AG08395 (cell line): ENCODE measurements at regions not wholly inside any gene's neighbourhood (a gene's known extent, or its start where the extent isn't known, plus 50 kb on each side); places are given as distances from the start of the nearest gene placed in this dataset.
"Not testable (repeated sequence)": the region's sequence is repeated elsewhere in the genome, so short reads cannot be mapped to it uniquely, and the experiment has no call there.

Experiments
- DNase-seq: peaks from one replicate; pipeline ENCODE4 v3.0.0; 2012; ENCODE audit warnings: mixed read lengths, low spot score

DNA sequence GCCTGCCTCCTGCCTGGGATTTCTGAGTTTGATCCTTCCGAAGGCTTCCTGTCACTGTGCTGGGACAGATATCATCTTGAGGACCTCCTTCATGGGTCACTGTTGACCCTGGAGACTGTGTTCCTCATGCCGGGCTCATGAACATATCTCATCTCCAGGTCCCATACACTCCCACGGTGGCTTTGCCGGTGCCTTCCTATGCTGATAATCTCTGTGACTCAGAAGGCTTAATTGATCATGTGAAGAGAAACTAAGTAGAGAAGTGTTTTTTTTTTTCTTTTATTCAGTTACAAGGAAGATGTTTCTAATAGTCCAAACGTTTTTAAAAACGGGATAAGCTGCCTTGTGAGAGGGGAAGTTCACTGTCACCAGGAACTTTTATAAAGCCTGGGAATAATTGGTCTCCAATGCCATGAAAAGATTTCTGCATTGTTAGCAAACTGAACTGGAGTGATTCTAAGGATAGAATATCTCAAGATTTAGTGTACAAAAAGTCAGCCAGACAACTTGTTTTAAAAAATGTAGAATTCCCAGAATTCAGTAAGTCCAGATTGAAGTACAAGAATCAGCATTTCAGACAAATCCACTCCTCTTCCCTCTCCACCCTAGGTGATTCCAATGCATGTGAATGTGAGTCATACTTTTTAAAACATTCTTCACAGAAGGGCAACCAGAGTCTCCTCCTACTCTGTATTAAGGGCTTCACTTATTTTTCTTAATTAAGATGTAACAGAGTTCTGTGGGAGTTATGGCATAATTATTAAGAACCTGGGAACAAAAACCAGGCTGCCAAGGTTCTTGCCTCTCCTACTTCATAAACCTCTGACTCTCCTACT, 139.8 kb upstream of the LGR5 start:
- no peak for DNase-seq

GRCh38 chr12:71297930-71298329, 140.1 kb upstream of the TSPAN8 start:
- no peak for DNase-seq

DNA sequence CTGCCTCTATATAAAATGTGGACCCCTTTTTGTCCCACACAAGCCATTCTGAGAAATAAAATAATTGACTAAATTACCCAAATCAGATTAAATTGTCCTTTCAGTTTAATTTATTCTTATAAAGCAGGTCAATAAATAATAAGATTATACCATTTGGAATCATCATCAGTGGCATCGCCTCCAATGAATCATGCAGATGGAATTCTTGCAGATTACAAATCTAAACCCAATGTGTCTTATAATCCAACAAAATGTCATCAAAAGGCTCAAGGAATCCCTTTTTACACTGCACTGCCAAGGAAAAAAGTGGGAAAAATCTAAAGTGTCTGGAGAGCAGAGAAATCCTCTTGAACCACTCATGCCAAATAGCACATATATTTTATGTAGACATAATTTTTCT, 138.2 kb upstream of the TSPAN8 start:
- DNase-seq, result no peak

DNA sequence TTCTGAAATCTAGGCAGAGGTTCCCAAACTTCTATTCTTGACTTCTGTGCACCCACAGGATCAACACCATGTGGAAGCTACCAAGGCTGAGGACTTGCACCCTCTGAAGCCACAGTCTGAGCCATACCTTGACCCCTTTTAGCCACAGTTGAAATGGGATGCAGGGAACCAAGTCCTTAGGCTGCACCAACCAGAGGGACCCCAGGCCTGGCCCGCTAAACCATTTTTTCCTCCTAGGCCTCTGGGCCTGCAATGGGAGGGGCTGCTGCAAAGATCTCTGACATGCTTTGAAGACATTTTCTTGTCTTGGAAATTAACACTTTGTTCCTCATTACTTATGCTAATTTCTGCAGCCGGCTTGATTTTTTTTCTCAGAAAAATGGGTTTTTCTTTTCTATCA, 133.9 kb upstream of the TSPAN8 start:
- DNase-seq, result no peak

- no peak for DNase-seq
These were observed 126.1 kb upstream of the TSPAN8 start for GRCh38 chr12:71283883-71284282.

DNA sequence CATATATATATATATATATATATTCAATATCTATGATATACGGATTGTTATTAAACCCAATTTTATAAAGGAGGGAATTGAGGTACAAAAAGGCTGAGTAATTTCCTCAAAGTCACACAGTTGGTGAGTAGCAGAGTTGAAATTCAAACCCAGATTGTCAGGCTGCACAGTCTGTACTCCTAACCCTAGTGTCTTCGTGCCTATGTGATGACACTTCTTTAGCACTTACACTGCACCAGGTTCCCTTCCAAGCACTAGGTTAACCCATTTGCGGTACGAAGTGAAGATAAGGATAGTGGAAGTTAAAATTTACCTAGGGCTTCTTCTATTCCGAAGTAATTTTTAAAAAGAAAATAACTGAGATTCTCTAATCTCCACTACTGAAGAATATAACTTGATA, 125.1 kb upstream of the TSPAN8 start:
- no peak for DNase-seq

GRCh38 chr12:71282020-71282419, 124.2 kb upstream of the TSPAN8 start:
- DNase-seq, result no peak

DNA sequence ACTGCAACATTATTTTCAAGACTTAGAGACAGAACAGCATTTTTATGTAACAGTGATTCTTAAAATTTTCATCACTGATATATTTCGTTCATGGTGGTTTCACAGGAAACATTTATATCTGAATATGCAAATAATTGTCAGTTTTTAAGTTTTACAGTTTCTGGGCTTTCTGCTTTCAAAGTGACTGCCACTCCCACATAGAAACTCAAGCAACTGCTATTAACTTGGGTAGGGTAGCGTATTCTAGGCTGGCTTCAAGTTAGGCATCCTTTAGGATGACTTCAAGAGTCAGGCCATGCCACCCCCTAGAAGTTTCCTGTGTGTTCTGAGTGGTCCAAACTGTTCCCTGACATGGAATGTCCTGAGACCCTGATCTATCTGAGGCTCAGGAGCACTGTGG, 123.6 kb upstream of the TSPAN8 start:
- DNase-seq, result no peak

DNA sequence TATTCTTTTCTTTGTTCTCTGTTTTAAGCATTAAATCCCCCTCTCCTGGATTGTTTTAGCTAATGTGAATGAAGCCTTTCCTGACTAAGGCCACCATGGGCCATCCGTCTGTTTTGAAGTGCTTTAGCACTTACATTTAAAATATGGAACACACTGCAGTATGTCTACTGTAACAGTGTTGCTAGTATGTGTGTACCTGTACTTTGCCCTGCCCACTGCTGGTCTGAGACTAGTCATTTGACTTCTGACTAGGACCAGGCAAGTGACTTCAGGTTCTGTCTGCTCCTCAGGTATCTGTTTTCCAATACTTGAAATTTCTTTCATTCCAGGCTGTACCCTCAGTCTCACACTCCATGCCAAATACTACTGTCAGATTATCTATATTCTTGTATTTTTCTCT, 120.1 kb upstream of the TSPAN8 start:
- DNase-seq, result no peak

- DNase-seq, result no peak
These were observed 118.7 kb upstream of the TSPAN8 start for GRCh38 chr12:71276541-71276940.

DNA sequence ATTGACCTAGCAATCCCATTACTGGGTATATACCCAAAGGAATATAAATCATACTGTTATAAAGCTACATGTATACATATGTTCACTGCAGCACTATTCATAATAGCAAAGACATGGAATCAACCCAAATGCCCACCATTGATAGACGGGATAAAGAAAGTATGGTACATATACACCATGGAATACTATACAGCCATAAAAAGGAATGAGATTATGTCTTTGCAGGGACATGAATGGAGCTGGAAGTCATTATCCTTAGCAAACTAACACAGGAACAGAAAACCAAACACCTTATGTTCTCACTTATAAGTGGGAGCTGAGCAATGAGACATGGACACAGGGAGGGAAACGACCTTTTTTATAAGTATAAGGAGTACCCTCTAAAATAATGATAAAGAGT, 113.0 kb upstream of the TSPAN8 start:
- DNase-seq, result not testable (repeated sequence)

DNA sequence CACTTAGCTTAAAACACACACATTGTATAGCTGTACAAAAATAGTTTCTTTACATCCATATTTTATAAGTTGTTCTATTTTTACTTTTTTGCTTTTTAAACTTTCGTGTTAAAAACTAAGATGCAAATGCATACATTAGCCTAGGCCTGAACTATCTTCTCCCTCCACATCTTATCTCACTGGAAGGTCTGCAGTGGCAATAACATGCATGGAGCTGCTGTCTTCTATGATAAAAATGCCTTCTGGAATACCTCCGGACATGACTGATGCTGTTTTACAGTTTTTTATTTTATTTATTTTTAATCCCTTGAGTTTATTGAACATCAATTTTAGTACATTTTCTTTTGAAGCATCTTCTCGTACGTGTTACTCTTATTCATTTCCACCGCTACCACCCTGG, 112.3 kb upstream of the TSPAN8 start:
- DNase-seq, result no peak

DNA sequence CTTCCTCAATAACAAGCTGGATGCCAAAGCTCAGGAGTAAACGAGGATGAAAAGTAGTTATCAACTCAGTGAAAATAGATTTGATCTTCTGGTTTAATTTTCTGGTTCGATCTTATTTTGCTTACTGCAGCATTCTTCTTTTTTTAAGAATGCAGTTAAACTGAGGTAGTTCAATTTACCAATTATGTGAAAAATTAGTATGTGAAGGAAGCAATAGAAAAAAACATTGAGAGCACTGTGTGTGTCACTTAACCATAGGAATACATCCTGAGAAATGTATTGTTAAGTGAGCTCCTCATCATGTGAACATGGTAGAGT, 111.4 kb upstream of the TSPAN8 start:
- DNase-seq, result no peak

DNA sequence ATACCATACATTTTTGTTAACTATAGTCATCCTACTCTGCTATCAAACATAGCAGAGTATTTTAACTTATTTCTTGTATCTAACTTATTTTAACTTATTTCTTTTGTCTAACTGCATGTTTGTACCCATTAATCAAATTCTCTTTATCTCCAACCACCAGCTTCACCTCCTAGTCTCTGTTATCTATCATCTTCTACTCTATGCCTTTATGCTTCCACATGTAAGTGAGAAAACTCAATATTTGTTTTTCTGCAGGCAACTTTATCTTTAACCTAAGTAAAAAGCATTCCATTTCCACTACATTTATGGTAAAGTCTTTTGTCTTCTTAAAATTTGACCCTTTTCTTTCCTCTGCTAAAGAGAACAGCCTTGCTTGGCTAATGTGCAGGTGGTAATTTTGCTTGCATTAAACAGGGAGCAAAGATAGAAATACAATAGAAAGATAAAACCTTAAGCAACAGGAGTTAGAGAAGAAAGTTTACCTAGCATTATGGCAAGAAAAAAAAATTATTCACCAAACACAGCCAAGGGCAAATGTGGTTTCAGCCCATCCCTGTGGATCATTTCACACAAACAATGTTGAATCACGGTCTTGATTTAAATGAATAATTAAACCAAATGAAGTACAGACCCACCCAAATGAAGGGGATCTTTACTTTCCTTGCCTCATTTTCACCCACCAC, 110.9 kb upstream of the TSPAN8 start:
- no peak for DNase-seq

DNA sequence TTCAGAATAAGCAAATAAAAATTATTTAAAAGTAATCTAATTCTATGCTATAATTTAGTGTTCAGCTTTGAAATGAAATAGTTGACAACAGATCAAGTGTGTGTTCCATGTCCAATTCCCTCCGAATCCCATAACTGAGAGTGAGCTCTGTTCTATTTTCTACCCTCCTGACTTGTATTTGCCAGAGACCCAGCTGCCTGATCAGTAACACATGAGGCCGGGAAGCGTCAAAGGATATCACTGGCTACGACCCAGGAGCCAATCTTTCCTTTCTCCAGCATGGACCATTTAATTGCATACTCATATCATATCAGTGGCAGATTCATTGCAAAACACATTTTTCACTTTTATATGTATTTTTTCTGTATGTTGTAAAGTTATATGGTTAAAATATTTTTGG, 108.8 kb upstream of the TSPAN8 start:
- no peak for DNase-seq

- not testable (repeated sequence) for DNase-seq
These were observed 107.9 kb upstream of the TSPAN8 start for GRCh38 chr12:71265731-71266130.

DNA sequence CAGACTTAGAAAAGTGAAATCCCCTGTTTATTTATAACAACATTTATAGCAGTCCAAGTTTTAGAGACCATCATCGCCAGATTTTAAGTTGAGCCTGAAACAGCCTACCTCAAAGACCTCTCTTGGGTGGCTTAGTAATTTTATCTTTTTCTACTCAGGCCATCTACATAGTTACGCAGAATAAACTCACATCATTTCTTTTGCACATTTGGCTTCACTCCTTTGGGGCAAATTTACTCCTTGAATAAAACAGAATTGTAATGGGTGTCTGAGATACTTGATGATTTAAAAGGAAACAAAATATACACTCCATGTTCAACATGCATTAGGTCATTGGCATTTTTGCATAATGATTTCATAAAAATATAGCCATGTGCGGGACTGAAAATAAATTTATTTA, 104.7 kb upstream of the TSPAN8 start:
- no peak for DNase-seq

DNA sequence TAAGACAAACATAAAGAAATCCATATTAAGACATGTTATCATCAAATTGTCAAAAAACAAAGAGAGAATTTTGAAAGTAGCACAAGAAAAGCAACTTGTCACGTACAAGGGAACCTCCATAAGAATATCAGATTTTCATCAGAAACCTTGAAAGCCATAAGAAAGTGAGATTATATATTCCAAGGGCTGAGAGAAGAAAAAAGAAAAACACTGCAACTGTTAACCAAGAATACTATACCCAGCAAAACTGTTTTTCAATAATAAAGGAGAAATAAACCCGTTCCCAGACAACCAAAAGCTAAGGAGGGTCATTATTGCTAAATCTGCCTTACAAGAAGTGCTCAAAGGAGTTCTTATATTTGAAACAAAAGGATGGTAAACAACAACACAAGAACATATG, 94.7 kb upstream of the TSPAN8 start:
- no peak for DNase-seq

- DNase-seq, result no peak
These were observed 92.4 kb upstream of the TSPAN8 start for GRCh38 chr12:71250166-71250565.

GRCh38 chr12:71243370-71243769, 85.6 kb upstream of the TSPAN8 start:
- DNase-seq, result no peak

GRCh38 chr12:71242511-71242910, 84.7 kb upstream of the TSPAN8 start:
- DNase-seq, result no peak

DNA sequence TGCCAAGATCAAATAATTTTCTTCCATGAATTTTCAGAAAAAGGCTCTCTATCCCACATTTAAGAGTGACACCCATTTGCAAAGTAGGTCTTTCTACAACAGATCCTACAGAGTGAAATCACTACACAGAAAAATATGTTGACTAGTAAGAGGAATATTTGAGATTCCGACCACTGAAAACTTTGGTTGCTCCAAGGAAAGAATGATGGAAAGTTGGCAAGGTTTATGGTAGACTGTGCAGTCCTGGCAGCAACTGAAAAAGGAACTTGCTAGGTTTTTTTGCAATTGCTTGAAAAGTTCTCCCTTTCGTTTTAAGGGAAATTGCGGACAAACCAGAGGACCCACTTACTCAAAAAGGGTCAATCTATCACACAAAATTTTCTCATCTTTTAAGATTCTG, 83.1 kb upstream of the TSPAN8 start:
- DNase-seq, result no peak

- DNase-seq, result no peak
These were observed 81.9 kb upstream of the TSPAN8 start for GRCh38 chr12:71239731-71240130.

DNA sequence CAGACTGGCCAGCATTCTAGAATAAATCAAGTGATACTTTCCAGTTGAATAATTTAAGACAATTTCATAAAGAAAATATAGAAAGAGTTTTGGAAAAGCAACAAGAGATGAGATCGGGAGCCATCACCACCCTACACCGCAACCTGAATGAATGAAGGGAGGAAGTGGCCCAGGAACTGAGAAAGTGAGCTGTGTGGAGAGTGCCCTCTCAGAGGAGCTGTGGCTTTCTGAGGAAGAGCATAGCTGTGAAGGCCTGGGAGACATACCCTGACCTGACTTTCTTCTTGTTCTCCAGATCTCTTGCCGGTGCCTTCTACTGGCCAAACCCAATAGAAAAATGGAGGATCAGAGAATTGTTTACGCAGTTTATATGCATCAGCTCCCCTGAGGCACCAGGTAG, 79.3 kb upstream of the TSPAN8 start:
- no peak for DNase-seq
